ENCODE measurements at regions not wholly inside any gene's neighbourhood (a gene's known extent, or its start where the extent isn't known, plus 50 kb on each side); places are given as distances from the start of the nearest gene placed in this dataset.

- TF ChIP-seq CTCF (conservative IDR thresholded peaks at IDR 0.05; ENCODE audit: low read length): no peak
- TF ChIP-seq EZH2phosphoT487 (IDR thresholded peaks at IDR 0.05; ENCODE audit: borderline replicate concordance, low read depth, low read length): no peak
Measured at GRCh38 chr9:87354147-87354546, 143.5 kb upstream of the DAPK1 start.

Data from OCI-LY7 (cell line).